Esophagus muscularis mucosa (tissue), 3 donors: ENCODE measurements at regions not wholly inside any gene's neighbourhood (a gene's known extent, or its start where the extent isn't known, plus 50 kb on each side); places are given as distances from the start of the nearest gene placed in this dataset.

Source experiments
- CTCF ChIP-seq, 3 experiments: fragments of 200-600 bp in 2 of 3; fragments of 450-650 bp in 1 of 3; sonication (generic) in 2 of 3; IDR thresholded peaks; one replicate each; pipeline ENCODE4 v1.5.1; 2017 to 2019; ENCODE audit warnings: antibody characterized with exemption in 3 of 3, mild to moderate bottlenecking in 2 of 3, moderate library complexity in 1 of 3
- POLR2AphosphoS5 ChIP-seq, 2 donors: sonication (generic); formaldehyde crosslinking; IDR thresholded peaks; one replicate each; pipeline ENCODE4 v1.6.1; 2017; ENCODE audit warnings: antibody characterized with exemption in 2 of 2

- no peak for TF ChIP-seq CTCF (IDR thresholded peaks at IDR 0.05)
- no peak for TF ChIP-seq POLR2AphosphoS5 (IDR thresholded peaks at IDR 0.05)
Observed at GRCh38 chr1:99527545-99527944, 118.4 kb upstream of the PALMD start.
